NOMO-1 treated with DMSO at 0.1 percent for 48 hours (cell line): ENCODE measurements at regions not wholly inside any gene's neighbourhood (a gene's known extent, or its start where the extent isn't known, plus 50 kb on each side); places are given as distances from the start of the nearest gene placed in this dataset.

Source experiments
- DNase-seq: peaks from one replicate; lab custom pipeline; 2025; ENCODE audit not compliant: unreplicated experiment; lab: John Stamatoyannopoulos, UW

DNA sequence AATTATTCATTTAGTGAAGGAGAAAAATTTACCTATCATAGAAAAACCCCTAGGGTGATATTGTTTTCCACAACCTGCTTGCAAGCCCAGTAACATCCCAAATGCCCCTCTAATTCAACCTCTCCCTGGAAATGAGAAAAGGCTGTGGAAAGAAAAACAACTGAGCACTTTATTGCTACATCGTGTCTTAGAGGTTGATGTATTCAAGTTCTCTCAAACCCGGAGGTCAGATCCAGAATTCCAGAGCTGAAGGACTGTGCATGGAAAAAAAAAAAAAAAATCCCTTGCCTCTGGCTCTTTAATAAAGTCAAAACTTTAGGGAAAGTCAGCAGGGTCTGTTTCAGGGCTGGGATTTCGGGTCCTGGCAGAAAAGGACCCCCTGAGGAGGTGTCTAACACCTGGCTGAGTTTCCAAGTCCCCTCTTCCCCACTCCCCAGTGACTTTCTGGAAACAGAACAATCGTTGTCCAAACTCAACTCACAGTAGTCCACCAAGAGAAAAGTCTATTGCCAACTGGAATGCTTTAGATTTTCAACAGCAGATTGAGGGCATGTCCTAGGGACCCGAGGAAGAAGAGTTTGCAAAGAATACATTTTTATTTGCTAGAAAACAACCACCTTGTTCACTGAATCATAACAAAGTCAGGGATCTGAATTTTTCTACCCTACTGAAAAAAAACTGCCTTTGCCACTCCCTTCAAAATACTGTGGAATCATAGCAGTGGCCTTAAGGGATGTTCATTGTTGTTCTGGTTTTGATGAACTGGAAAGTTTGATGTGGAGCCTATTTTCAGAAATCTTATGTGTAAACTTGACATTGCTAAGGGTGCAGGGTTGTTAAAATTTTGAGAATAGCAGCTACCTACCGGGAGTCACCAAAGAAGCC is 207.5 kb upstream of the ADAMTS9 start:
- DNase-seq, result no peak

DNA sequence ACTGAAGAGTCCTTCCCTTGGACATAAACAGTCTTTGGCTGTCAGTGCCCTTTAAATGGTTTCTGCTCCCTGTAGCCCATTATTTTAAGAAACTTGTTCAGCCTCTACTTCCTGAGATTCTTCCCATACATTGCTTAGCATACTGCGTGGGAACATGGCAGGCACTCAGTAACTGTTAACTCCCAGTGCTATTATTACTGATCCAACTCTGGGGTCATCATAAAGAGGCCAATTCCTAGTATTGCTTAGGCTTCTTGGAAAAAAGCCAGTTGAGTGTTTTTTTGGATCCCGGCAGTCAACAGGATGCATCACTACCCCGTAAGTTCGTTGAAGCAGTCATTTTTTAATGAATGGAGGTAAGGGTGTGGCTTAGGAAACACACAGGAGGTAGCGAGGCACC is 206.2 kb upstream of the ADAMTS9 start:
- no peak for DNase-seq

DNA sequence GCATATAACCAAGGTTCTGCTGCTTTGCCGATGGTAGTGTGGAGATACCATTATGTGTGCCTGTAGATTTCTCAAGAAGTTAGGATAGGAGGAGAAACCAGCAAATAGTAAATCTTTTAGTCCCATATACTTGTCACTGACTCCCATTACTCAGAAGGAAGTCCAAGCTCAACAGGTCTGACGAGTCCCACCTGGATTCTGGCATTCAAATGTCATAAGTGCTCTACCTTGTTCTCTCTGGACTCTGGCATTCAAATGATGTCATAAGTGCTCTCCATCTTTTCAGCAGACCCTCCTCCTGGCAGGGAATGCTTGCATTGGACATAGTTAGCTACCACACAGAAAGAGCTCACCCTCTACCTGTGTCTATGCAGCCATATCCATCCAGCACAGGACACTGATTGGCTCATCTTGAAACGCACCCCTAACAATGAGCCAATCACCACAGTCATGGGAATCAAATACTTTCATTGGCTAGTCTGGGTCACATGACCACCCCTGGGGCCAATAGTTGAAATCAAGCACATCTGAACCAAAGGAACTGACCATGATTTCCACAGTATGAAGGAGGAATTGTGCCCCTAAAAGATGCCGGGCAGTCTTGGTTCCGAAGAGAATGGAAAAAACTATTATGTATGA is 205.0 kb upstream of the ADAMTS9 start:
- DNase-seq, result no peak

DNA sequence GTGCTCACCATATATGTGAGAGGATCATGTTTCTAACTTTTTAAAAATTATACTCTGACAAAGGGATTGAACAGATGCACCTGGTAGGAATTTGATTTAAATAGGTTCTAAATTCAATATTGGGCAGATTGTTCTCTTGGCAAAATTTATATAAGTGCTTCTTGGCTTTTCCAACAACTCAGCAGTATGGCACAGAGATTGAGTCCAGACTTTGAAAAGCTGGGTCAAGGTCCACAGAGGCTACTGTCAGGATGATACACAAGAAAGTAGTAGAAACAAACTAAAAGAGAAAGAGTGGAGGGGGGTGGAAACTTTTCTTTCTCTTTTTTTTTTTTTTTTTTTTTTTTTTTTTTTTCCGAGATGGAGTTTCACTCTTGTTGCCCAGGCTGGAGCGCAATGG is 203.2 kb upstream of the ADAMTS9 start:
- DNase-seq, result no peak

DNA sequence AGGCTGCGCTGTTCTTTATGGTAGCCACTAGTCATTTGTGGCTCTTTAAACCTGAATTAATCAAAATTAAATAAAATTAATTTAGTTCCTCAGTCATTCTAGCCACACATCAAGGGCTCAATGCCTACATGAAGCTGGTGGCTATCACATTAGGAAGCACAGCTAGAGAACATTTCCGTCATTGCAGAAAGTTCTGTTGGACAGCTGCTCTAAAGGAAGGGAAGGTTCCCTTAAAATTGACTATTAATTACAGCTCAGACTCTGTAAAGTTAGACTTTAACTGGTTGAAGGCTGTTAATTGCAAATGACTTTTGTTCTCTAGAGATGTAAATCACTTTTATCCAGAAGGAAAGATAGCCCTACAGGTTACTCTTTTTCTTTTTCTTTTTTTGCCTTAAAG is 202.7 kb upstream of the ADAMTS9 start:
- no peak for DNase-seq

DNA sequence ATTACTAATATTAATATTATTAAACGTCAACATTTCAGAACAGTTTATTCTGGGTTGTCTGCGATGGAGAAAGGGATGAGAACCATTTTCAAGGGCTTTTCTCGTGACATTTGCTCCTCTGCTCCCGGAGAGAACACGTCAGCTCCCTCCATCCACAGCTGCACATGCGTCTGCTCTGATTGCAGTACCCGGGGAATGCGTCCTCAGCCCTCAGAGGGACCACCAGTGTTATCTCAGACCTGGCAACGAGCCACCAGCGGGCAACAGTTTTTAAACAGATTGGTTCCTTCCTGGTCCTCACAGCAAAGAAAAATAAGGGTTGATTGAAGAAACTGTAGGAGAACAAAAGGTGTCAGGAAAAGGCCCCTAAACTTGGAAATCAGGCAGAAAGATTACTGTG is 202.2 kb upstream of the ADAMTS9 start:
- DNase-seq, result no peak

DNA sequence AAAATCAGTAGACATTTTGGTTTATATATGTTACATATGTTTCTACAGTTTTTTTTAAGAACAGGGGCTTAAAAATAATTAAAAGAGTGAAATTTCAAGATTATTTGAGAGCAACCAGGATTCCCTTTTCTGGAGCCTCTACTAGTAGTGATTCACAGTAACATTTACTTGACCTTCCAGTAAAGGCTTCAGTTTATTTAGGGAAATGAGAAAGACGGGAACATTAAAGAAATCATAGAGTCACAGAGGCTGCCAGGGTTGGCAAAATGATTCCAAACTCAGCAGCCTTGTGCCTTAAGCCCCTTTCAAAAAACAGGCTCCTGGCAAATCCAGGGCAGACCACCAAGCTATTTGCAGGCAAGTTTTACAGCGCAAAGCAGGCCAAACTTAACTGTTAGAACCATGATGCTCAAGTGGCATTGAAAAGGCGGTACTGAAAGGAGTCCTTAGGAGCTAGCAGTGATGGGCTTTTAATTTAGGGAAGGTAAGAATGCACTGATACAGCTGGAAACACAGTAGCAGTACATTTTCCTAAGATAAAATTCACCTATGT is 201.1 kb upstream of the ADAMTS9 start:
- DNase-seq, result no peak

DNA sequence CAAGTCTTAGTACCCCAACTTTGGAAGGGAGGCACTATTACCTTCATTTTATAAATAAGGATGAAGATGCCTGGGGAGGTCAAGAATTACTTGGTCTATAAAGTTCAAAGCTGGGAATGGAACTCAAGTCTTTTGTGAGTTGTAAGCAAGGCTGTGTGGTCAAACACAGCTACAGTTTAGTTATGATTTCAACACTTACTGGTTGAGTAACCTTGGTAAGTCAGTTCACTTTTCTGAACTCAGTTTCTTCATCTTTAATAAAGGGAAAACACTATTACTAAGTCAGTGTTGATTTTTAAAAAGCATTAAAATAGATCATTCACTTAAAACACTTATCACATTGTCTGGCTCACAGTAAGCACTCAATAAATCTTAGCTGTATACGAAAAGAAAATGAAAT is 200.4 kb upstream of the ADAMTS9 start:
- no peak for DNase-seq

DNA sequence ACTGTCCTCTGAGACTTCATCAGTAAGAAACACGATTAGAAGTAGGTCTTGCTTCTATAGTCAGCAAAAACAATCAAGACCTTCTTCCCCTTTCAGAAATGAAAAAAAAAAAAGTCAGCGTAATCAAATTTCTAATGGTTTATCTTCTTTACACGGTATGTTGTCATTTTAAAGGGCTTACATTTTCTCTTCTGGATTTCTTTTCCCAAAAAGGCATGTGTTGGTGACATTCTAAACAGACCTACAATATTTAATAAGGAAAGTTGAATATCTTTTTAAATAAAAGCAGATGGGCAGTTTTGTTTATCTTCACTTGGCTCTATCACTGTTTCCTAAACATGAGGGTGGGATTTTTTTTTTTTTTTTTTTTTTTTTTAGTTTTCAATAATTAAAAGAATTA is 197.3 kb upstream of the ADAMTS9 start:
- DNase-seq, result no peak

DNA sequence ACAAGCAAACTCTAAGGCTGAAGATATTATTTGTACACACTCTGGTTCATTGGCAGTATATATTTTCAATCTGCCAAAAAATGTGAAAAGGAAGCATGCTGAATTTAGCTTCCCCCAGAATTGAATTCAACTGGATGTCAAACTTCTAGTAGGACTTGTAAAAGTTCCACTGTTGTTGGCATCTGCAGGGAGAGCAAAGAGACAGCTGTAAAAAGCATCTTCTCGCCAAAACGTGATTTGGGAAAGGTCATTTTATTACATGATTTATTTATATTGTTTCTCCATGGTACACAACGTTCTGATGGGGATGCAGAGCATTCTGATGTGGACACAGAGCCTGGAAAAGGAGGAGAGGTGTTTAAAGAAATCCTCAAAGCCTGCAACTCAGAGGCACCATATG is 196.7 kb upstream of the ADAMTS9 start:
- DNase-seq, result no peak

DNA sequence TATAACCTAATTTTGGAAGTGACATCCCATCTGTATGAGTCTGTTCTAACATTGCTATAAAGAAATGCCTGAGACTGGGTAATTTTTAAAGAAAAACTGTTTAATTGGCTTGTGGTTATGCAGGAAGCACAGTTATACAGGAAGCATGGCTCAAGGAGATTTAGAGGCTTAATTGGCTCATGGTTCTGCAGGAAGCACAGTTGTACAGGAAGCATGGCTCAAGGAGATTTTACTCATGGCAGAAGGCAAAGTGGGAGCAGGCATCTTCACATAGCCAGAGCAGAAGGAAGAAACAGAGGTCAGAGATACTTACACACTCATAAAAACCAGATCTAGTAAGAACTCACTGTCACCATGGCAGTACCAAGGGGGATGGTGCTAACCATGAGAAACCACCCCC is 193.1 kb upstream of the ADAMTS9 start:
- no peak for DNase-seq

DNA sequence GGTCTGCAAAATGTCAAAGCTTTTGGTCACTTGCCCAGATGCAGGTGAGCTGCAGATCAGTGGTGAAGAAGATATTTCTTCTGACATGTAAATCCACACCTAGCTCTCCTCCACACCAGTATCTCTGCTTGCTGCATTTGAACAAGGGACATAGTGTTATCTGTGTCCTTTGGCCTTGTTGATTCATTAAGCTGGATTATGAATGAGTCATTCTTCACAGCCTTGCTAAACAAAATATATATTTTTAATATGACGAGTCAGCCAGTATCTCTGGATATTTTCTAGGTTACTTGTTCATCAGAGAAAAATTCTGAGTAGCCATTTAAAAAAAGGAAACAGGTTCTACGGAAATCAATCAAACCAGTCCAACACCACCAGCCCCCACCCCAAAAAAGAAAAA is 190.6 kb upstream of the ADAMTS9 start:
- DNase-seq, result no peak

DNA sequence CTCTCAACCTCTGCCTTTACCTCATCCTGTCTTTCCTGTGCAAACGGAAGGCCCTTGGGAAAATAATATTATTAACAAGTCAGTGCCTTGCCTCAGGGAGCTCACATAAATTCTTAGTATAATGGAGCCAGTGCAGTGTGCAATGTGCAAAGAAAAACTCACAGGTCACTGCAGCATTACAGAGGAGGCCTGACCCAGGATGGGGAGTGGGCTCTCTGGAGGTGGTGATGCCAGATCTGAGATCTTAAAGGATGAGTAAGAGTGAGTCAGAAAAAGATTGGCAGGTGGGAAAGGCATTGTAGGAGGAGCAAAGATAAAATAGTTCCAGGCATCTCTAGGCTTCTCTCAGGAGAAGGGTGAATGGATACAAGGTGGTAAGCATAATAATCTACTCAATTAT is 185.6 kb upstream of the ADAMTS9 start:
- DNase-seq, result no peak

DNA sequence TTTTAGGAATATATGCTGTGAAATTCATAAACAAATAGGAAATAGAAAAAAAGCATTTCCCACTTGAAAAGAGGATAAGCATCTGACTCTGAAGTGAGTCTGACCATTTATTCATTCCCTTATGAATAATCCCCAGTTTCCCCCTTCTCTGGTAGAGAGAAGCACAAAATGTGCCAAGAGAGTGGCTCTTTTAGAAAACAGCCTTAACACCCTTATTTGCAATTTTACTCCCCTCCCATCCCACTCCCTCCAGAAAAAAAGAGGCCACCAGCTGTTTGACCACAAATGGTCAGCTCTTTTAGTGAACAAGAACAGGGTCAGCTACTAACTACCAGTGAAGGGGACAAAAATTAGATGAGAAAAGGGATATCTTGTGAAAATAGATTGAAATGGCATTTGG is 184.5 kb upstream of the ADAMTS9 start:
- no peak for DNase-seq

DNA sequence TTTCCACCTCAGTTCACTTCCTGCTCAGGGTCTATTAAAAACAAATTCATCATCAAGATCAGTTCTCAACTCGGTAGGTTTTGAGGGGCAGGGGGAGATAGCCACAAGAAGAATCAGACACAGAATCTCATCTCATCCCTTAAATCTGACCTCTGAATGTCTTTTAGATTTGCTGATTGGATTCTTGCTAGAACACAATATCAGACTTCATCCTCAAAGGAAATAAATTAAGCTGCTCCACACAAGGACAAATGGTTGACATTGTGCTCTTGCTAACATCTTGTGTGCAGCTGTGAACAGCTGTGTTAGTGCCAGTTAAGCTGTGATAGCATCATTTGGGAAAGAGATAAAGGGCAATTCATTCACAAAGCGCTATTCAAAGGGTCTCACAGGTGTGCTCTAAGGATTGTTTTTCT is 184.0 kb upstream of the ADAMTS9 start:
- no peak for DNase-seq

DNA sequence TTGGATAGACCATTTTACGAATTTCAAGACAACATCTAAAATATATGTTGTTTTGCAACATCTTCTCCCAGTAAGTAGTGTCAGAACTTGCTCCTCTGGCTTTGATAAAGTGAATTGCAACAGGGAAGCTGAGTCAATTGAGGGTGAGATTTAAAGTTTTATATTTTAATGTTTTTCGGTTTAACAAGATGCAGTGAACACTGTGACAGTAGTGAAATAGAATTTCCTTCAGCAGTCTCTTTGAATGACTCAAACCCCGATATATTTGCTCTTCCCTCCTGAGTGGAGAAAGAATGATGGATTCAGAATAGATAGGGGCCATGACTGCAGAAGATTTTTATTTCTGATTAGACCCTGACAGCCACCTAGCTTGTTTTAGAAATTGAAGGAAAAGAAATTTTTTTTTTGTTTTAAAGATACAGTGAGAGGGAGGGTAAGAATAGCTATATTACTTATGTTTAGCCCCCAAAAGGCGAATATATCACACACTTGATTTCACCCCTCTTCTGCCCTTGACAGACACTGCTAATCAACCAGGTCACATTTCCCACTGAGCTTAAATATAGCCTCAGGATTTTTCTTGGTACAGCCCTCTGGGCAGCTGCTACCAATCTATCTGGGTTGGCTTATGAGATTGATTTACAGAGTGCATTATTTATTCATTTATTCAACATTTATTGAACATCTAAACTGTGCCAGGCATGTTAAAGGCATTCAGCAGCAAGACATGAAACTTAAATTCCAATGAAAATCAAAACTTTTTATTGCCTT is 183.3 kb upstream of the ADAMTS9 start:
- DNase-seq, result no peak

DNA sequence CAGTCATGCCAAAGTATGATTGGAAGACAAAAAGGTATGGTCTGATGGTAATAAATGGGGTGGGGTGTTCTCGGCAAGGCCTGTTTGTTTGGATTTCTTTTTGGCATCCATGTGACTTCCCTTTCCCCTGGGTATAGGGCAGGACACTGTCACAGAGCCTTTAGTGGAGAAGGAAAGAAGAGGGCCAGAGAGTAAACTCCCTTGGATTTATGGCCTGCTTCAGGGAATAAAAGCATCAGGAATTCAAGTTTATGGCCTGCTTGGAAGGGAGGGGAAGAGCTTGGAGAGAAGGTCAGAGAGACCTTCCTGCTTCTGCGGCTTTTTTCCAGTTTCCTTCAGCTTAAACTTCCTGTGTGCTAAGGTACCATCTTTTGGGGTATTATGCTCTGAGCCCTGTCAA is 179.4 kb upstream of the ADAMTS9 start:
- no peak for DNase-seq

DNA sequence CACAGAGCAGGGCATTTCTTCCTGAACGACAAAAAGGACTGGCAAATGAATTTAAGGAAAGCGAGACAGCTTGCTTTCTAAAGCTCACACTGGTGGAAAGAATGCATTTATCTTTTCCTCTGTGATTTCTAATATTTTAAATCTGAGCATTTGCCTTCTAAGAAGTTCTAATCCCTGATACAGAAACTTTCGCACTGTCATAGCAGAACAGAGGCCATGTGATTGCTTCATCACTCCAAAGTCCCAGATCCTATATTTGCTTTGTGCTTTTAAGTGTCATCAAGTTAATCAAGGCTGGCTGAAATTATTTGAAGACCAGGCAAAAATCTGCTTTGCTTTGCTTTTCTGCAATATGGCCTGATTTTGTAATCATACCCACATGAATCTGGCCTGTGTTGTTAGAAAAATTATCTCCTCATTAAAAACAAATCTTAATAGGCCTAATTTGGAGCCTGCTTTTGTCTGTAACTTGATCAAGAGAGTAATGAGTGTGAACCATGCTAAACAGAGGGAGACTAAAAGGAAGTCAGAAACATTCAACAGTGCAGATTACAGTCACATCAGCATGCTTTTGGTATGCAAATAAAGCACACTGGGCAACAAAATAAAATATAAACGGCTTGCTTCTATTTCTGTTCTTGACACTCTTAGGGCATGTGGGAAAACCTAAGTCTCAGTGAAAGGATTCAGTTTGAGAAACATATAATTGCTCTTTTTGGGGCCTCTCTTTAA is 178.2 kb upstream of the ADAMTS9 start:
- DNase-seq, result no peak

DNA sequence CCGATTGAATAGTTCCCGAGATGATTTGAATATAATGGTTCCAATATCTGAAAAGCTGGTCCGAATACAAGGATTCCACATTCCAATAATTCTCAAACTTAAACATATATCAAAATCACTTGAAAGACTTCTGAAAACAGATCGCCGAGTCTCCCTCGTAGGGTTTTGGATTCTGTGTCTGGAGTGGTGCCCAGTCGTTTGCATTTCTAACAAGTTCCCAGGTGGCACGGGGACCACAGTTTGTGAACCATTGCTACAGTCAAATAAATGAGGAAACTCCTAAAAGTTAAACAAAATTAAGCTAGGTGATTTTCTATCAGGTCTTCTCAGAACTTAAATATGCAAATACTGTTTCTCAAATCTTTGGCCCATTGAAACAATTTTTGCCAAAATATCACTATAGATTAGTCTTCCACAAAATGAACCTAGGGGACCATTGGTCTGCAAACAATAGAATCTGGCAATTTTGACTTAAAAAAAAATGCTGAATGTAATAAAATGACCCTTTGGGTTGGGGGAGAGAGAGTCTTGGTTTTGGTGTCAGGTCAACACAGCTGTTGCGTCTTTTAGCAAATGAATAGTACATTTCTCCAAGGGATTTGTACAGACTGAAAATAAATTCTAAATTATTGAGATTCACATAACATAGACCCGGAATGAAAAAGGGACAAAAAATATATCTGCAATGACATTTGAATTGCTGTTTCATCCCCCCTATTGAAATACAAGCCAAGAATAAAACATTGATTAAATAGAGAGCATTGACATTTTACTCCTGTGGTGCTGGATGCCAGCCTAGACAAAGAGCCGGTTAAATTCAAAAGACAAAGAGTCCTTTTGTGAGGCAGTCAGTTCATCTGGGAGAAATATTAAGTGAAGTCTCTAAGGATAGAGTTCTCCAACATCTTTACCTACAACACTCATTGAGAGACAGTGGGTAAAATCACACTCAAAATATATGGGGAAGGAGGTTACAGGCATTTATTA is 175.7 kb upstream of the ADAMTS9 start:
- DNase-seq, result no peak

DNA sequence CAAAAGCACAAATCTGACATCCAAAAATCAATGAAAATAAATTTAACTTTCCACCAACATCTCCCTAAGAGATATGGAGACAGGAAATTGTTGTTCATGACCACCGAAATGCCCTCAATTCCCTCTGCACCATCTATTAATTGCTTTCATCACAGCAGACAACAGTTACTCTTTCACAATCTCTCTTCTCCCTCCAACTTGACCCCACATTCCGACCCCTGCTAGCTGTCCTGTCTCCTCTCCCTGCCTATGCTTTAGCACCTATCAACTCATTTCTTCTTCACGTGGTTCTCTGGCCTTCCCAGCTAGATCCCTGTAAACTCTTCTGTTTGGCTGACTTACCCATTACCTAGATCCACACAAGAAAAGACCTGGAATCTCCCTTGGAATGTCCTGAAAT is 173.9 kb upstream of the ADAMTS9 start:
- no peak for DNase-seq
